B cell (primary cell): ENCODE measurements at regions not wholly inside any gene's neighbourhood (a gene's known extent, or its start where the extent isn't known, plus 50 kb on each side); places are given as distances from the start of the nearest gene placed in this dataset.

Experiments
- ATAC-seq: fragments of 200-7000 bp; cut with Tn5 transposase; one replicate; pipeline ENCODE4 v1.10.0; 2021; ENCODE audit warnings: low read depth, mild to moderate bottlenecking, moderate number of reproducible peaks, moderate library complexity
- CTCF ChIA-PET: fragments of 350-600 bp; sonication (Branson Sonifier 250); formaldehyde crosslinking; loops from one replicate; lab custom pipeline; 2021; ENCODE audit warnings: antibody characterized with exemption, inconsistent platforms; lab: Charles Lee
- POLR2A ChIA-PET: fragments of 350-600 bp; sonication (Branson Sonifier 250); formaldehyde crosslinking; loops from one replicate; lab custom pipeline; 2021; ENCODE audit warnings: antibody characterized with exemption; lab: Charles Lee
- DNase-seq: peaks from one replicate; pipeline ENCODE4 v3.0.0; 2013
- H2AFZ ChIP-seq: 2 replicates; pipeline ENCODE4 v1.6.1; 2012; ENCODE audit warnings: mild to moderate bottlenecking, low read depth, low read length; ENCODE audit not compliant: insufficient read depth, poor library complexity, severe bottlenecking
- H3K27ac ChIP-seq, 2 donors: 1 replicate in 1 of 2; 2 replicates in 1 of 2; pipeline ENCODE4 v1.5.1; 2012 to 2013; ENCODE audit warnings: low read length in 2 of 2, mild to moderate bottlenecking in 2 of 2, moderate library complexity in 1 of 2
- H3K27me3 ChIP-seq, 4 experiments: fragments of 200-600 bp in 1 of 4; sonication (generic) in 1 of 4; replicated peaks in 1 of 4; 1 replicate in 2 of 4; 2 replicates in 2 of 4; pipeline versions ENCODE4 v1.6.1 to v1.7.0; 2013 to 2016; ENCODE audit warnings: low read length in 3 of 4, mild to moderate bottlenecking in 2 of 4, mixed read lengths in 1 of 4, moderate library complexity in 1 of 4; ENCODE audit not compliant: insufficient read depth in 4 of 4, control insufficient read depth in 3 of 4; ENCODE audit errors: control extremely low read depth in 1 of 4
- H3K36me3 ChIP-seq, 2 experiments: replicated peaks in 1 of 2; 1 replicate in 1 of 2; 2 replicates in 1 of 2; pipeline versions ENCODE4 v1.6.1 to v1.7.1; 2013; ENCODE audit warnings: low read length in 1 of 2; ENCODE audit not compliant: insufficient read depth in 2 of 2, control insufficient read depth in 1 of 2; ENCODE audit errors: control extremely low read depth in 1 of 2, extremely low read depth in 1 of 2
- H3K4me1 ChIP-seq, 2 donors: fragments of 200-600 bp in 1 of 2; sonication (generic) in 1 of 2; 1 replicate in 1 of 2; 2 replicates in 1 of 2; pipeline versions ENCODE4 v1.5.1 to v1.6.1; 2013 to 2017; ENCODE audit warnings: low read length in 2 of 2; ENCODE audit not compliant: control insufficient read depth in 2 of 2, insufficient read depth in 2 of 2
- H3K4me2 ChIP-seq: replicated peaks from 2 replicates; pipeline ENCODE3; 2012; ENCODE audit warnings: mild to moderate bottlenecking, low read depth, low read length; ENCODE audit not compliant: poor library complexity, severe bottlenecking
- H3K4me3 ChIP-seq, 5 experiments: fragments of 200-600 bp in 1 of 5; sonication (generic) in 1 of 5; 1 replicate in 3 of 5; 2 replicates in 2 of 5; pipeline versions ENCODE4 v1.5.1 to v1.7.0; 2011 to 2016; ENCODE audit warnings: low read length in 4 of 5, mild to moderate bottlenecking in 4 of 5, low read depth in 2 of 5, control low read depth in 1 of 5, moderate library complexity in 1 of 5; ENCODE audit not compliant: insufficient read depth in 1 of 5; ENCODE audit errors: control extremely low read depth in 1 of 5, extremely low read depth in 1 of 5
- H3K79me2 ChIP-seq: fragments of 200-600 bp; sonication (generic); one replicate; pipeline ENCODE4 v1.6.0; 2016; ENCODE audit warnings: low read length; ENCODE audit not compliant: control insufficient read depth, insufficient read depth
- H3K9ac ChIP-seq: fragments of 200-600 bp; sonication (generic); 2 replicates; pipeline ENCODE4 v1.6.1; 2017; ENCODE audit warnings: mild to moderate bottlenecking, low read length, moderate library complexity
- H3K9me3 ChIP-seq, 3 donors: one replicate each; pipeline versions ENCODE4 v1.6.1 to v1.7.1; 2013; ENCODE audit warnings: low read length in 2 of 3; ENCODE audit not compliant: control insufficient read depth in 2 of 3, insufficient read depth in 1 of 3; ENCODE audit errors: control extremely low read depth in 1 of 3
- H4K20me1 ChIP-seq: 2 replicates; pipeline ENCODE4 v1.6.0; 2012; ENCODE audit warnings: mild to moderate bottlenecking, low read length; ENCODE audit not compliant: insufficient read depth, control insufficient read depth, poor library complexity, severe bottlenecking
- H3K27ac Mint-ChIP-seq: one replicate; pipeline ENCODE4 v1.8.0; 2021; ENCODE audit warnings: mixed read lengths
- H3K27me3 Mint-ChIP-seq: one replicate; pipeline ENCODE4 v1.8.0; 2021; ENCODE audit warnings: mixed read lengths
- H3K4me1 Mint-ChIP-seq: one replicate; pipeline ENCODE4 v1.8.0; 2021; ENCODE audit warnings: mixed read lengths
- H3K4me3 Mint-ChIP-seq: one replicate; pipeline ENCODE4 v1.8.0; 2021; ENCODE audit warnings: mixed read lengths
- H3K9me3 Mint-ChIP-seq: one replicate; pipeline ENCODE4 v1.8.0; 2022; ENCODE audit warnings: mixed read lengths; ENCODE audit not compliant: insufficient read depth
- CTCF ChIP-seq: fragments of 200-600 bp; IDR thresholded peaks from one replicate; pipeline ENCODE4 v1.8.0; 2022; ENCODE audit warnings: antibody characterized with exemption, mild to moderate bottlenecking
- EZH2 ChIP-seq: IDR thresholded peaks from 2 replicates; pipeline ENCODE4 v1.6.1; 2012; ENCODE audit warnings: borderline replicate concordance, low read depth, mild to moderate bottlenecking, moderate library complexity, low read length; ENCODE audit not compliant: insufficient read depth, poor library complexity, severe bottlenecking
- WGBS: methylation state at CpG from one replicate; pipeline ENCODE4 v1.1.5; 2013; ENCODE audit warnings: missing lambda C conversion rate; ENCODE audit not compliant: insufficient coverage; 5-methylcytosine and 5-hydroxymethylcytosine counted together
- intact Hi-C: fragments of 100-400 bp; cut with micrococcal nuclease; formaldehyde crosslinking; loops from one replicate; pipeline ENCODE4 v1.10.0; 2022

GRCh38 chr2:81976998-81977397 is 1672.4 kb upstream of the LRRTM1 start:
- DNase-seq (no peak), ATAC-seq (no peak)
- H3K27me3 Mint-ChIP-seq: no peaks in the 10 kb centered on the region
- ChIA-PET CTCF (no interaction called here), POLR2A (no interaction called here)
- Histone ChIP-seq H3K36me3 (no peaks in the 10 kb centered on the region), H3K4me3 (no peak overlapping the region), H3K4me2 (no peak overlapping the region), H3K79me2 (no peaks in the 10 kb centered on the region), H3K9ac (no peak overlapping the region), H2AFZ (no peak overlapping the region), H3K4me1 (no peaks in the 10 kb centered on the region), H3K9me3 (peaks cover 0 to 4% (median 2%) of the 10 kb centered on the region in 3 donors), H3K27ac (no peak overlapping the region), H4K20me1 (no peaks in the 10 kb centered on the region), H3K27me3 (no peaks in the 10 kb centered on the region)
- WGBS: no CpG with 5 or more reads among the region's 1 CpG
- no peak overlapping the region for H3K4me3 Mint-ChIP-seq
- peaks cover 6% of the 10 kb centered on the region for H3K9me3 Mint-ChIP-seq
- intact Hi-C loops: no loop called here
- H3K27ac Mint-ChIP-seq: no peak overlapping the region
- no peaks in the 10 kb centered on the region for H3K4me1 Mint-ChIP-seq
- TF ChIP-seq EZH2 (no peak), CTCF (no peak)

GRCh38 chr2:81974216-81974615 is 1669.7 kb upstream of the LRRTM1 start:
- H3K9me3 Mint-ChIP-seq: peaks cover 3% of the 10 kb centered on the region
- intact Hi-C loops: no loop called here
- H4K20me1 ChIP-seq: no peaks in the 10 kb centered on the region
- no peak for DNase-seq
- CTCF ChIA-PET: no interaction called here
- no peak overlapping the region for H3K4me3 ChIP-seq
- H3K27me3 ChIP-seq: no peaks in the 10 kb centered on the region
- 33% methylated on average over 1 of the region's 1 CpG for WGBS
- peaks cover 0 to 4% (median 2%) of the 10 kb centered on the region in 3 donors for H3K9me3 ChIP-seq
- H3K9ac ChIP-seq: no peak overlapping the region
- no peak overlapping the region for H3K4me2 ChIP-seq
- no peaks in the 10 kb centered on the region for H3K36me3 ChIP-seq
- no peak for TF ChIP-seq CTCF
- no peak for TF ChIP-seq EZH2
- no peaks in the 10 kb centered on the region for H3K4me1 ChIP-seq
- H3K27ac ChIP-seq: no peak overlapping the region
- no peak overlapping the region for H3K4me3 Mint-ChIP-seq
- no peaks in the 10 kb centered on the region for H3K4me1 Mint-ChIP-seq
- no peaks in the 10 kb centered on the region for H3K79me2 ChIP-seq
- no peak overlapping the region for H3K27ac Mint-ChIP-seq
- no peak for ATAC-seq
- H3K27me3 Mint-ChIP-seq: no peaks in the 10 kb centered on the region
- POLR2A ChIA-PET: no interaction called here
- no peak overlapping the region for H2AFZ ChIP-seq
